ENCODE measurements at regions not wholly inside any gene's neighbourhood (a gene's known extent, or its start where the extent isn't known, plus 50 kb on each side); places are given as distances from the start of the nearest gene placed in this dataset.
A peak's percentile ranks its signal among the peaks of the same experiment; 100 is the strongest.

- no peaks in the 10 kb centered on the region for H3K4me1 ChIP-seq
- H3K36me3 ChIP-seq: no peaks in the 10 kb centered on the region
- ATAC-seq (ENCODE audit: low FRiP score in 2 of 2): no peak
- 76 to 82% methylated on average over 2 to 3 of the region's 3 CpGs for WGBS, 2 donors
- DNase-seq: no peak
- no peak overlapping the region for H3K4me3 ChIP-seq
- H3K9me3 ChIP-seq: no peaks in the 10 kb centered on the region
- no peaks in the 10 kb centered on the region for H3K27me3 ChIP-seq
- TF ChIP-seq POLR2AphosphoS5 (IDR thresholded peaks at IDR 0.05): no peak
- no peak overlapping the region for H3K27ac ChIP-seq
Observed at GRCh38 chr12:42010715-42011114, 134.0 kb downstream of the GXYLT1 start.

GRCh38 chr12:42010257-42010656 is 134.4 kb downstream of the GXYLT1 start:
- DNase-seq: no peak
- H3K4me3 ChIP-seq: no peak overlapping the region
- WGBS, 2 donors: 92 to 100% methylated on average over 1 of the region's 1 CpG
- no peak for TF ChIP-seq POLR2AphosphoS5 (IDR thresholded peaks at IDR 0.05)
- TF ChIP-seq CTCF (IDR thresholded peaks at IDR 0.05): no peak
- no peak for TF ChIP-seq EP300 (IDR thresholded peaks at IDR 0.05)
- no peak for TF ChIP-seq POLR2A (IDR thresholded peaks at IDR 0.05)
- ATAC-seq (ENCODE audit: low FRiP score in 2 of 2): no peak
- no peaks in the 10 kb centered on the region for H3K4me1 ChIP-seq
- no peaks in the 10 kb centered on the region for H3K36me3 ChIP-seq
- no peak overlapping the region for H3K27ac ChIP-seq
- H3K27me3 ChIP-seq: no peaks in the 10 kb centered on the region
- no peaks in the 10 kb centered on the region for H3K9me3 ChIP-seq

- Histone ChIP-seq H3K36me3 (no peaks in the 10 kb centered on the region), H3K27ac (no peak overlapping the region), H3K9me3 (no peaks in the 10 kb centered on the region), H3K4me1 (no peaks in the 10 kb centered on the region), H3K27me3 (no peaks in the 10 kb centered on the region), H3K4me3 (no peak overlapping the region)
- 92 to 94% methylated on average over 5 of the region's 5 CpGs for WGBS, 2 donors
- TF ChIP-seq CTCF (IDR thresholded peaks at IDR 0.05): no peak
- no peak for ATAC-seq (ENCODE audit: low FRiP score in 2 of 2)
- DNase-seq: no peak
Observed at GRCh38 chr12:42008996-42009395, 135.7 kb downstream of the GXYLT1 start.

- 100% methylated on average over 1 of the region's 1 CpG for WGBS, 2 donors
- H3K36me3 ChIP-seq: no peaks in the 10 kb centered on the region
- no peak for ATAC-seq (ENCODE audit: low FRiP score in 2 of 2)
Observed at GRCh38 chr12:42003031-42003430, 141.6 kb downstream of the GXYLT1 start.

GRCh38 chr12:42002563-42002962 is 142.1 kb downstream of the GXYLT1 start:
- no peak for ATAC-seq (ENCODE audit: low FRiP score in 2 of 2)
- no peaks in the 10 kb centered on the region for H3K27me3 ChIP-seq
- no peak for DNase-seq
- WGBS, 2 donors: 93 to 97% methylated on average over 1 of the region's 1 CpG
- TF ChIP-seq CTCF (IDR thresholded peaks at IDR 0.05) (no peak), EP300 (IDR thresholded peaks at IDR 0.05) (no peak), POLR2A (IDR thresholded peaks at IDR 0.05) (no peak)
- no peaks in the 10 kb centered on the region for H3K36me3 ChIP-seq
- H3K9me3 ChIP-seq: no peaks in the 10 kb centered on the region
- no peak overlapping the region for H3K4me3 ChIP-seq
- no peaks in the 10 kb centered on the region for H3K4me1 ChIP-seq
- H3K27ac ChIP-seq: no peak overlapping the region

More at GRCh38 chr12:42003031-42003430, 141.6 kb downstream of the GXYLT1 start:
- no peak for DNase-seq
- no peak for TF ChIP-seq POLR2AphosphoS5 (IDR thresholded peaks at IDR 0.05)
- no peak for TF ChIP-seq POLR2A (IDR thresholded peaks at IDR 0.05)
- TF ChIP-seq EP300 (IDR thresholded peaks at IDR 0.05): no peak
- Histone ChIP-seq H3K27me3 (no peaks in the 10 kb centered on the region), H3K4me1 (no peaks in the 10 kb centered on the region), H3K9me3 (no peaks in the 10 kb centered on the region), H3K4me3 (no peak overlapping the region), H3K27ac (no peak overlapping the region)

- Histone ChIP-seq H3K9me3 (no peaks in the 10 kb centered on the region), H3K4me1 (no peaks in the 10 kb centered on the region), H3K27ac (no peak overlapping the region), H3K27me3 (no peaks in the 10 kb centered on the region), H3K4me3 (no peak overlapping the region), H3K36me3 (no peaks in the 10 kb centered on the region)
- no peak for TF ChIP-seq POLR2AphosphoS5 (IDR thresholded peaks at IDR 0.05)
- TF ChIP-seq CTCF (IDR thresholded peaks at IDR 0.05): no peak
- TF ChIP-seq EP300 (IDR thresholded peaks at IDR 0.05): no peak
- no peak for TF ChIP-seq POLR2A (IDR thresholded peaks at IDR 0.05)
- WGBS, 2 donors: 79 to 80% methylated on average over 14 of the region's 14 CpGs
- ATAC-seq (ENCODE audit: low FRiP score in 2 of 2): no peak
- peak in 1 of 2 donors; percentile 25 for DNase-seq
Observed at GRCh38 chr12:41998436-41998835, 146.2 kb downstream of the GXYLT1 start.
